ENCODE measurements at regions not wholly inside any gene's neighbourhood (a gene's known extent, or its start where the extent isn't known, plus 50 kb on each side); places are given as distances from the start of the nearest gene placed in this dataset.

DNA sequence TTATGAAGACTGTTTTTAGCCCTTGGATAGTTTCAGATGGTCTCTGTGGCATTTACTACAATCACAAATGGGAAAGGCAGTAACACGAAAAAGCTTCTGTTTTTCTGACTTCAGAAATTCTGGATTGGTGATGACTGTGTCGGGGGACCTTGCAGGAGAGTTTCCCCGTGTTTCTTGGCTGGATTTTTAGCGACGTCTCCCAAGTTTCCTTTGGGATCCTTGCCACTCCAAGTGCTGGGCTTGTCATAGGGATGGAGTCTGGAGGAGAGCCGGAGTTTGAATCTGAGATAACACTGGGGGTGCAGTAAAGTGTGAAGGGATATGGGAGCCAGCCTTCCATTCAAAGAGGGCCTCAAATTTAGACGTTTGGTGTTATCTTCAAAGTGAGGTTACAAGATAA lies 179.0 kb downstream of the SNX10 start:
- Histone ChIP-seq H2BK20ac (ENCODE audit: low read length) (no peak overlapping the region), H2AFZ (ENCODE audit: low read length) (no peak overlapping the region), H2AK5ac (ENCODE audit: low read depth, low read length) (no peak overlapping the region), H3K79me2 (ENCODE audit: control insufficient read depth in 1 of 2, insufficient read depth in 2 of 2, low read length in 2 of 2) (no peaks in the 10 kb centered on the region), H3K36me3 (ENCODE audit: control insufficient read depth in 2 of 4, insufficient read depth in 4 of 4, low read length in 3 of 4) (no peaks in the 10 kb centered on the region), H3K79me1 (ENCODE audit: low read depth, low read length) (no peaks in the 10 kb centered on the region), H3K18ac (ENCODE audit: extremely low read depth, low read length) (no peak overlapping the region), H3K27me3 (replicated peaks in 1 of 4; ENCODE audit: control insufficient read depth in 3 of 4, extremely low read depth in 1 of 4, insufficient read depth in 3 of 4, low read length in 3 of 4) (no peaks in the 10 kb centered on the region; a peak in 1 of 7 replicates), H4K8ac (ENCODE audit: extremely low read depth, insufficient read depth, low read length) (no peak overlapping the region), H2BK120ac (replicated peaks; ENCODE audit: low read depth, low read length) (no peak overlapping the region), H2BK5ac (ENCODE audit: low read depth, low read length) (no peak overlapping the region), H3K4me1 (replicated peaks in 1 of 4; ENCODE audit: control insufficient read depth in 3 of 4, insufficient read depth in 4 of 4, low read length in 3 of 4) (no peaks in the 10 kb centered on the region), H3K23me2 (ENCODE audit: low read depth, low read length) (peaks cover 2% of the 10 kb centered on the region; the same call in 1 of the 2 replicates), H4K5ac (ENCODE audit: insufficient read length, low read depth, low read length) (no peak overlapping the region), H4K20me1 (replicated peaks in 1 of 2; ENCODE audit: control insufficient read depth in 1 of 2, insufficient read depth in 2 of 2, low read length in 2 of 2) (no peaks in the 10 kb centered on the region), H2BK15ac (ENCODE audit: low read length) (no peak overlapping the region), H3K4ac (replicated peaks; ENCODE audit: insufficient read length, low read depth, low read length) (no peak overlapping the region), H3K4me3 (ENCODE audit: extremely low read depth in 1 of 4, insufficient read depth in 2 of 4, low read depth in 3 of 4, low read length in 4 of 4) (no peak overlapping the region), H3K27ac (ENCODE audit: low read depth, low read length) (no peak overlapping the region), H3K23ac (ENCODE audit: insufficient read length) (no peak overlapping the region), H4K91ac (replicated peaks; ENCODE audit: insufficient read length, low read length) (no peak overlapping the region), H3K9ac (replicated peaks in 1 of 4; ENCODE audit: extremely low read depth in 1 of 4, low read depth in 3 of 4, low read length in 3 of 4) (no peak overlapping the region), H3K9me3 (ENCODE audit: insufficient read depth in 2 of 2, low read depth in 1 of 2, low read length in 1 of 2) (no peaks in the 10 kb centered on the region), H2BK12ac (ENCODE audit: low read depth, low read length) (no peak overlapping the region), H3K56ac (replicated peaks; ENCODE audit: insufficient read length, low read depth, low read length) (no peak overlapping the region), H3K14ac (ENCODE audit: insufficient read length) (no peak overlapping the region), H3K4me2 (ENCODE audit: insufficient read depth in 1 of 2, low read depth in 2 of 2, low read length in 2 of 2) (no peak overlapping the region)
- FAIRE-seq: no peak
- WGBS, 2 experiments (ENCODE audit: extremely low coverage in 1 of 2, insufficient coverage in 1 of 2, insufficient read length in 1 of 2, insufficient replicate concordance in 2 of 2, low coverage in 1 of 2, low lambda C conversion rate in 2 of 2, missing lambda C conversion rate in 1 of 2): 91% methylated on average over 7 of the region's 7 CpGs; no CpG with 5 or more reads in 1 of the 2 experiments
- no peak for TF ChIP-seq SAP30 (IDR thresholded peaks at IDR 0.05; ENCODE audit: insufficient read depth, insufficient replicate concordance, low read length)
- no peak for TF ChIP-seq CTBP2 (IDR thresholded peaks at IDR 0.05; ENCODE audit: borderline replicate concordance, insufficient read depth, insufficient read length, low read length)
- no peak for TF ChIP-seq JUND (IDR thresholded peaks at IDR 0.05; ENCODE audit: low read length)
- TF ChIP-seq, protein P1, sequence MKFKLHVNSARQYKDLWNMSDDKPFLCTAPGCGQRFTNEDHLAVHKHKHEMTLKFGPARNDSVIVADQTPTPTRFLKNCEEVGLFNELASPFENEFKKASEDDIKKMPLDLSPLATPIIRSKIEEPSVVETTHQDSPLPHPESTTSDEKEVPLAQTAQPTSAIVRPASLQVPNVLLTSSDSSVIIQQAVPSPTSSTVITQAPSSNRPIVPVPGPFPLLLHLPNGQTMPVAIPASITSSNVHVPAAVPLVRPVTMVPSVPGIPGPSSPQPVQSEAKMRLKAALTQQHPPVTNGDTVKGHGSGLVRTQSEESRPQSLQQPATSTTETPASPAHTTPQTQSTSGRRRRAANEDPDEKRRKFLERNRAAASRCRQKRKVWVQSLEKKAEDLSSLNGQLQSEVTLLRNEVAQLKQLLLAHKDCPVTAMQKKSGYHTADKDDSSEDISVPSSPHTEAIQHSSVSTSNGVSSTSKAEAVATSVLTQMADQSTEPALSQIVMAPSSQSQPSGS (IDR thresholded peaks at IDR 0.05; ENCODE audit: low read length): no peak
- no peak for TF ChIP-seq RBBP5 (IDR thresholded peaks at IDR 0.05; ENCODE audit: borderline replicate concordance, low read depth, low read length)
- no peak for TF ChIP-seq KDM1A (IDR thresholded peaks at IDR 0.05; ENCODE audit: borderline replicate concordance, low read length)
- TF ChIP-seq CREB1 (IDR thresholded peaks at IDR 0.05): no peak
- TF ChIP-seq FOSL1 (IDR thresholded peaks at IDR 0.05; ENCODE audit: insufficient read depth, low read depth, low read length): no peak
- TF ChIP-seq CHD2 (IDR thresholded peaks at IDR 0.05; ENCODE audit: low read length): no peak
- TF ChIP-seq YY1 (IDR thresholded peaks at IDR 0.05; ENCODE audit: low read depth, low read length): no peak
- ChIA-PET CTCF (ENCODE audit: partially characterized antibody) (interaction anchor here (1.4 to 2.1 kb wide), 2 partner anchors 12 to 197 kb away, joined by 6 to 9 read pairs; no protein-coding TSS in a partner anchor), POLR2A (ENCODE audit: partially characterized antibody) (no interaction called here)
- DNase-seq (ENCODE audit: low read depth in 1 of 2, low spot score in 2 of 2): no peak
